HEK293 (cell line): ENCODE measurements at regions not wholly inside any gene's neighbourhood (a gene's known extent, or its start where the extent isn't known, plus 50 kb on each side); places are given as distances from the start of the nearest gene placed in this dataset.

Experiments
- CTCF ChIA-PET: fragments of 350-600 bp; formaldehyde crosslinking; extraction: SDS; loops from one replicate; lab custom pipeline; 2021; ENCODE audit warnings: antibody characterized with exemption; lab: Yijun Ruan, JAX
- POLR2A ChIA-PET: fragments of 300-600 bp; formaldehyde crosslinking; extraction: SDS; loops from one replicate; lab custom pipeline; 2020; ENCODE audit warnings: antibody characterized with exemption, inconsistent platforms; lab: Yijun Ruan, JAX
- H3K27ac ChIP-seq: fragments of 200-500 bp; sonication (Bioruptor generic); 2 replicates; pipeline ENCODE4 v1.5.1; 2014; ENCODE audit warnings: low read depth, low read length, control low read depth, inconsistent platforms; ENCODE audit errors: extremely low read depth
- H3K36me3 ChIP-seq, 2 experiments: fragments of 200-500 bp in 1 of 2; sonication (Bioruptor generic) in 1 of 2; 1 replicate in 1 of 2; 2 replicates in 1 of 2; pipeline ENCODE4 v1.5.1; 2014 to 2017; ENCODE audit warnings: inconsistent platforms in 2 of 2, low read length in 2 of 2; ENCODE audit not compliant: control insufficient read depth in 2 of 2, insufficient read depth in 1 of 2
- H3K4me1 ChIP-seq: fragments of 200-500 bp; sonication (Bioruptor generic); 2 replicates; pipeline ENCODE4 v1.5.1; 2014; ENCODE audit warnings: mild to moderate bottlenecking, low read length, inconsistent platforms; ENCODE audit not compliant: control insufficient read depth, insufficient read depth
- H3K4me3 ChIP-seq: 2 replicates; pipeline ENCODE4 v1.5.1; 2011; ENCODE audit warnings: low read depth, mild to moderate bottlenecking, control low read depth, low read length, moderate library complexity
- H3K9me3 ChIP-seq: fragments of 200-500 bp; sonication (Bioruptor generic); 2 replicates; pipeline ENCODE4 v1.5.1; 2014; ENCODE audit warnings: low read depth, low read length, inconsistent platforms; ENCODE audit not compliant: control insufficient read depth, insufficient read depth
- HOXC10 ChIP-seq: sonication (generic); formaldehyde crosslinking; IDR thresholded peaks from 2 replicates; pipeline ENCODE4 v1.8.1; 2023; ENCODE audit warnings: mild to moderate bottlenecking, missing genetic modification reagents
- HOXD13 ChIP-seq: sonication (generic); formaldehyde crosslinking; IDR thresholded peaks from 2 replicates; pipeline ENCODE4 v1.8.0; 2022; ENCODE audit warnings: missing genetic modification reagents, borderline replicate concordance
- PRDM4 ChIP-seq: fragments of 450-650 bp; formaldehyde crosslinking; IDR thresholded peaks from 2 replicates; pipeline ENCODE4 v1.5.1; 2017; ENCODE audit warnings: missing biosample characterization, missing genetic modification characterization
- SCRT2 ChIP-seq: fragments of 450-650 bp; formaldehyde crosslinking; IDR thresholded peaks from 2 replicates; pipeline ENCODE4 v1.5.1; 2016; ENCODE audit warnings: missing biosample characterization, missing genetic modification characterization
- SP2 ChIP-seq: fragments of 450-650 bp; formaldehyde crosslinking; IDR thresholded peaks from 2 replicates; pipeline ENCODE4 v1.5.1; 2016; ENCODE audit warnings: missing biosample characterization, missing genetic modification characterization
- SP3 ChIP-seq: fragments of 450-650 bp; formaldehyde crosslinking; IDR thresholded peaks from 2 replicates; pipeline ENCODE4 v1.5.1; 2016; ENCODE audit warnings: missing biosample characterization, missing genetic modification characterization
- YY2 ChIP-seq: fragments of 450-650 bp; formaldehyde crosslinking; IDR thresholded peaks from 2 replicates; pipeline ENCODE4 v1.5.1; 2016; ENCODE audit warnings: missing biosample characterization, missing genetic modification characterization
- ZBTB10 ChIP-seq: fragments of 450-650 bp; formaldehyde crosslinking; IDR thresholded peaks from 2 replicates; pipeline ENCODE4 v1.5.1; 2016; ENCODE audit warnings: missing biosample characterization, missing genetic modification characterization
- ZBTB8A ChIP-seq: fragments of 450-650 bp; formaldehyde crosslinking; IDR thresholded peaks from 2 replicates; pipeline ENCODE4 v1.5.1; 2016; ENCODE audit warnings: missing biosample characterization, missing genetic modification characterization
- ZFP3 ChIP-seq: fragments of 450-650 bp; formaldehyde crosslinking; IDR thresholded peaks from 2 replicates; pipeline ENCODE4 v1.5.1; 2016; ENCODE audit warnings: low read depth, missing biosample characterization, missing genetic modification characterization
- ZFP37 ChIP-seq: fragments of 450-650 bp; formaldehyde crosslinking; IDR thresholded peaks from 2 replicates; pipeline ENCODE4 v1.5.1; 2016; ENCODE audit warnings: missing biosample characterization, missing genetic modification characterization
- ZNF146 ChIP-seq: fragments of 450-650 bp; formaldehyde crosslinking; IDR thresholded peaks from 2 replicates; pipeline ENCODE4 v1.5.1; 2016; ENCODE audit warnings: missing biosample characterization, missing genetic modification characterization
- ZNF155 ChIP-seq: fragments of 450-650 bp; formaldehyde crosslinking; IDR thresholded peaks from 2 replicates; pipeline ENCODE4 v1.5.1; 2016; ENCODE audit warnings: missing biosample characterization, missing genetic modification characterization
- ZNF211 ChIP-seq: fragments of 450-650 bp; formaldehyde crosslinking; IDR thresholded peaks from 2 replicates; pipeline ENCODE4 v1.5.1; 2016; ENCODE audit warnings: low read depth, missing biosample characterization, missing genetic modification characterization
- ZNF214 ChIP-seq: fragments of 450-650 bp; formaldehyde crosslinking; IDR thresholded peaks from 2 replicates; pipeline ENCODE4 v1.5.1; 2017; ENCODE audit warnings: missing biosample characterization, mild to moderate bottlenecking, missing genetic modification characterization, borderline replicate concordance
- ZNF292 ChIP-seq: fragments of 450-650 bp; formaldehyde crosslinking; IDR thresholded peaks from 2 replicates; pipeline ENCODE4 v1.5.1; 2016; ENCODE audit warnings: low read depth, missing biosample characterization, missing genetic modification characterization, borderline replicate concordance
- ZNF335 ChIP-seq: fragments of 450-650 bp; formaldehyde crosslinking; conservative IDR thresholded peaks from 2 replicates; pipeline ENCODE4 v1.5.1; 2016; ENCODE audit warnings: missing biosample characterization, missing genetic modification characterization
- ZNF362 ChIP-seq: fragments of 450-650 bp; formaldehyde crosslinking; IDR thresholded peaks from 2 replicates; pipeline ENCODE4 v1.5.1; 2016; ENCODE audit warnings: missing biosample characterization, missing genetic modification characterization
- ZNF449 ChIP-seq: fragments of 450-650 bp; formaldehyde crosslinking; IDR thresholded peaks from 2 replicates; pipeline ENCODE4 v1.5.1; 2017; ENCODE audit warnings: missing biosample characterization, mild to moderate bottlenecking, missing genetic modification characterization, moderate library complexity
- ZNF529 ChIP-seq: fragments of 450-650 bp; formaldehyde crosslinking; IDR thresholded peaks from 2 replicates; pipeline ENCODE4 v1.5.1; 2017; ENCODE audit warnings: missing genetic modification characterization, missing biosample characterization; ENCODE audit not compliant: insufficient replicate concordance
- ZNF548 ChIP-seq: fragments of 450-650 bp; formaldehyde crosslinking; IDR thresholded peaks from 2 replicates; pipeline ENCODE4 v1.5.1; 2016; ENCODE audit warnings: missing biosample characterization, missing genetic modification characterization
- ZNF549 ChIP-seq: fragments of 450-650 bp; IDR thresholded peaks from 2 replicates; pipeline ENCODE4 v1.5.1; 2018; ENCODE audit warnings: missing biosample characterization, missing genetic modification characterization, mild to moderate bottlenecking, inconsistent platforms, moderate library complexity
- ZNF596 ChIP-seq: fragments of 450-650 bp; IDR thresholded peaks from 2 replicates; pipeline ENCODE4 v1.5.0; 2018; ENCODE audit warnings: missing biosample characterization, mild to moderate bottlenecking, missing genetic modification characterization, moderate library complexity
- ZNF664 ChIP-seq: fragments of 450-650 bp; formaldehyde crosslinking; IDR thresholded peaks from 2 replicates; pipeline ENCODE4 v1.5.1; 2016; ENCODE audit warnings: missing biosample characterization, missing genetic modification characterization
- ZNF692 ChIP-seq: fragments of 450-650 bp; formaldehyde crosslinking; IDR thresholded peaks from 2 replicates; pipeline ENCODE4 v1.5.1; 2016; ENCODE audit warnings: missing biosample characterization, missing genetic modification characterization
- ZNF701 ChIP-seq: fragments of 450-650 bp; formaldehyde crosslinking; IDR thresholded peaks from 2 replicates; pipeline ENCODE4 v1.5.1; 2016; ENCODE audit warnings: missing biosample characterization, missing genetic modification characterization
- ZNF707 ChIP-seq: fragments of 450-650 bp; formaldehyde crosslinking; IDR thresholded peaks from 2 replicates; pipeline ENCODE4 v1.5.1; 2016; ENCODE audit warnings: missing biosample characterization, missing genetic modification characterization
- ZNF777 ChIP-seq: fragments of 450-650 bp; formaldehyde crosslinking; IDR thresholded peaks from 2 replicates; pipeline ENCODE4 v1.5.1; 2017; ENCODE audit warnings: missing biosample characterization, missing genetic modification characterization, borderline replicate concordance
- ZNF791 ChIP-seq: fragments of 450-650 bp; formaldehyde crosslinking; IDR thresholded peaks from 2 replicates; pipeline ENCODE4 v1.5.1; 2016; ENCODE audit warnings: missing biosample characterization, missing genetic modification characterization

- Histone ChIP-seq H3K4me3 (peak overlapping the region; percentile 41), H3K9me3 (no peaks in the 10 kb centered on the region), H3K36me3 (no peaks in the 10 kb centered on the region), H3K4me1 (peaks cover 8% of the 10 kb centered on the region), H3K27ac (peak overlapping the region; percentile 91)
- CTCF ChIA-PET = interaction anchor here (0.5 to 2.2 kb wide), 12 partner anchors 53 to 623 kb away, joined by 3 to 10 read pairs (median 4); partner anchors contain the start of gene SSBP2
- POLR2A ChIA-PET = interaction anchor here (0.6 to 3.3 kb wide), 11 partner anchors 13 to 1199 kb away, joined by 3 to 142 read pairs (median 4); partner anchors contain the start of genes ATG10 and SSBP2
- TF ChIP-seq ZNF548 (tag by site-specific recombination) = no peak
- TF ChIP-seq ZNF211 = no peak
- no peak; the same call in 1 of the 2 replicates for TF ChIP-seq HOXD13 (CRISPR knock-in tag)
- no peak for TF ChIP-seq ZNF777 (tag by site-specific recombination)
- peak; percentile 97 for TF ChIP-seq ZBTB8A (tag by site-specific recombination)
- no peak for TF ChIP-seq HOXC10 (CRISPR knock-in tag)
- peak; percentile 93; the same call in 1 of the 2 replicates for TF ChIP-seq ZFP37 (tag by site-specific recombination)
- TF ChIP-seq PRDM4 = peak; percentile 100
- TF ChIP-seq ZNF596 (tag by site-specific recombination) = peak; percentile 76
- no peak for TF ChIP-seq ZNF791 (tag by site-specific recombination)
- TF ChIP-seq ZNF529 (tag by site-specific recombination) = no peak
- TF ChIP-seq ZNF362 (tag by site-specific recombination) = peak; percentile 86
- no peak for TF ChIP-seq ZNF214 (tag by site-specific recombination)
- TF ChIP-seq ZNF449 (tag by site-specific recombination) = no peak
- TF ChIP-seq ZNF692 = peak; percentile 74
- TF ChIP-seq ZNF155 (tag by site-specific recombination) = no peak
- no peak for TF ChIP-seq ZNF146 (tag by site-specific recombination)
- TF ChIP-seq ZNF664 (tag by site-specific recombination) = peak; percentile 78
- TF ChIP-seq ZNF701 (tag by site-specific recombination) = no peak
- TF ChIP-seq ZNF292 (tag by site-specific recombination) = no peak
- peak; percentile 76 for TF ChIP-seq ZBTB10 (tag by site-specific recombination)
- TF ChIP-seq ZNF549 = no peak
- TF ChIP-seq ZNF707 (tag by site-specific recombination) = no peak
- TF ChIP-seq SP3 = peak; percentile 55; the same call in 1 of the 2 replicates
- TF ChIP-seq ZNF335 = 0 out of 2 replicates have a peak, but pooled peaks have one; percentile 12
- TF ChIP-seq YY2 (tag by site-specific recombination) = 0 out of 2 replicates have a peak, but pooled peaks have one; percentile 23
- peak; percentile 54; the same call in 1 of the 2 replicates for TF ChIP-seq SP2
- no peak; the same call in 1 of the 2 replicates for TF ChIP-seq SCRT2 (tag by site-specific recombination)
- no peak for TF ChIP-seq ZFP3
Measured at GRCh38 chr5:81851481-81852178, 100.7 kb upstream of the SSBP2 start.
